T-cell (primary cell): ENCODE measurements at regions not wholly inside any gene's neighbourhood (a gene's known extent, or its start where the extent isn't known, plus 50 kb on each side); places are given as distances from the start of the nearest gene placed in this dataset.
"Not testable (repeated sequence)": the region's sequence is repeated elsewhere in the genome, so short reads cannot be mapped to it uniquely, and the experiment has no call there.

Source experiments
- ATAC-seq, 4 experiments: fragments of 200-7000 bp in 3 of 4; fragments of 150-1000 bp in 1 of 4; cut with Tn5 transposase; replicated peaks in 1 of 4; 1 replicate in 3 of 4; 2 replicates in 1 of 4; pipeline ENCODE4 v1.10.0; 2021; ENCODE audit warnings: moderate library complexity in 3 of 4, mild to moderate bottlenecking in 2 of 4, moderate number of reproducible peaks in 1 of 4
- CTCF ChIA-PET, 2 donors: fragments of 300-600 bp; sonication (Branson Sonifier 250); formaldehyde crosslinking; loops; one replicate each; lab custom pipeline; 2022; ENCODE audit warnings: antibody characterized with exemption in 2 of 2; lab: Charles Lee
- POLR2A ChIA-PET, 2 donors: fragments of 300-600 bp; sonication (Branson Sonifier 250); formaldehyde crosslinking; loops; one replicate each; lab custom pipeline; 2022; ENCODE audit warnings: antibody characterized with exemption in 2 of 2; lab: Charles Lee
- DNase-seq, 35 experiments: peaks; one replicate each; pipeline versions ENCODE4 v3.0.0 to v3.0.0-alpha.2; 2013 to 2023
- H3K27ac ChIP-seq: one replicate; pipeline ENCODE4 v1.5.1; 2013; ENCODE audit warnings: low read length
- H3K27me3 ChIP-seq, 2 experiments: replicated peaks in 1 of 2; 1 replicate in 1 of 2; 2 replicates in 1 of 2; pipeline versions ENCODE4 v1.6.1 to v1.7.0; 2013; ENCODE audit warnings: low read length in 1 of 2, mixed read lengths in 1 of 2; ENCODE audit not compliant: control insufficient read depth in 2 of 2, insufficient read depth in 2 of 2; ENCODE audit errors: extremely low read depth in 1 of 2
- H3K36me3 ChIP-seq, 2 donors: 1 replicate in 1 of 2; 2 replicates in 1 of 2; pipeline versions ENCODE4 v1.6.1 to v1.7.0; 2013; ENCODE audit warnings: low read length in 1 of 2; ENCODE audit not compliant: control insufficient read depth in 2 of 2, insufficient read depth in 1 of 2; ENCODE audit errors: extremely low read depth in 1 of 2
- H3K4me1 ChIP-seq, 2 experiments: 1 replicate in 1 of 2; 2 replicates in 1 of 2; pipeline versions ENCODE4 v1.6.1 to v1.7.0; 2013; ENCODE audit warnings: low read length in 2 of 2, mixed read lengths in 1 of 2; ENCODE audit not compliant: insufficient read depth in 2 of 2, control insufficient read depth in 1 of 2; ENCODE audit errors: extremely low read depth in 1 of 2
- H3K4me3 ChIP-seq, 2 donors: 1 replicate in 1 of 2; 2 replicates in 1 of 2; pipeline versions ENCODE4 v1.5.1 to v1.7.0; 2013; ENCODE audit warnings: mild to moderate bottlenecking in 2 of 2, low read length in 1 of 2, moderate library complexity in 1 of 2; ENCODE audit not compliant: control insufficient read depth in 1 of 2; ENCODE audit errors: extremely low read depth in 1 of 2
- H3K9me3 ChIP-seq: 2 replicates; pipeline ENCODE4 v1.7.0; 2013
- H3K27ac Mint-ChIP-seq, 2 donors: one replicate each; pipeline ENCODE4 v1.8.0; 2020 to 2021; ENCODE audit warnings: mild to moderate bottlenecking in 2 of 2, mixed read lengths in 2 of 2
- H3K27me3 Mint-ChIP-seq, 2 donors: one replicate each; pipeline ENCODE4 v1.8.0; 2021 to 2022; ENCODE audit warnings: mixed read lengths in 2 of 2
- H3K36me3 Mint-ChIP-seq: one replicate; pipeline ENCODE4 v1.8.0; 2021; ENCODE audit warnings: mixed read lengths
- H3K4me1 Mint-ChIP-seq, 3 donors: one replicate each; pipeline ENCODE4 v1.8.0; 2020 to 2022; ENCODE audit warnings: mixed read lengths in 3 of 3, mild to moderate bottlenecking in 1 of 3
- H3K4me3 Mint-ChIP-seq, 3 donors: one replicate each; pipeline ENCODE4 v1.8.0; 2020 to 2022; ENCODE audit warnings: mild to moderate bottlenecking in 3 of 3, mixed read lengths in 3 of 3, moderate library complexity in 3 of 3
- H3K9me3 Mint-ChIP-seq, 3 donors: one replicate each; pipeline ENCODE4 v1.8.0; 2020 to 2022; ENCODE audit warnings: mixed read lengths in 3 of 3
- WGBS: methylation state at CpG from one replicate; pipeline ENCODE4 v1.1.5; 2013; ENCODE audit warnings: missing lambda C conversion rate; ENCODE audit not compliant: insufficient coverage; 5-methylcytosine and 5-hydroxymethylcytosine counted together

DNA sequence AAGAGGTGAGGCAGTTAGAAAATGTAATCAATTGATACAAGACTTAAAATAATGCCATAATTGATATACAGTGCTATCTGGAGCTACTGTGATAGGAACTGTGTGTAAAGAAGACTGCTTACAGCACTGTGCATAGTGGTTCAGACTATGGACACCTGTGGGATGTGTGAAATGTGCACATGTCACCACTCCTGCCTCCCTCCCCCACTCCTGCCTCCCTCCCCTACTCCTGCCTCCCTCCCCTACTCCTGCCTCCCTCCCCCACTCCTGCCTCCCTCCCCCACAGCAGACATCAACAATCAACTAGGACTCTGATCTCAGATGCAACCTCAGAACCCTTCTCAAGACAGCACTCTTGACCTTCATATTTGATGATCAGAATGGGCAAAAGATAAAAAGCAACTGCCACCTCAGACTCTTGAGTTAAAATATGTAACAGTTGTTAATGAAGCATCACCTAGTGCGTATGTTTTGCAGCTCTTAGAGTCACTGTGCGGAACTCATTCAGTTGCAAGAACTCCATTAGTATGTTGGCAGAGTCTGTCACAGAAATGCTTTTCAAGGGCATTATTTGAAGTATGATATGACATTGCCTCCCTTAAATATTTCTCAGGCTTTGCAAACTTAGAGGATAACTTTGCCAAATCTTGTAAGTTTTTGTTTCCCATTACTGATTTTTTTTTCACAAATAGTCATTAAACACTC, 255.2 kb upstream of the DDHD1 start:
- H3K9me3 ChIP-seq, result no peaks in the 10 kb centered on the region
- Mint-ChIP-seq H3K27ac (no peak overlapping the region), H3K27me3 (no peaks in the 10 kb centered on the region), H3K9me3 (no peaks in the 10 kb centered on the region), H3K4me3 (no peak overlapping the region), H3K4me1 (no peaks in the 10 kb centered on the region), H3K36me3 (peaks cover 9% of the 10 kb centered on the region)
- ATAC-seq, result no peak
- ChIA-PET POLR2A (no interaction called here), CTCF (interaction anchor here in 1 of 2 donors (0.7 kb wide), 1 partner anchor 193 kb away, joined by 3 read pairs; no protein-coding TSS in a partner anchor)
- no peak overlapping the region for H3K4me3 ChIP-seq
- H3K27me3 ChIP-seq, result no peaks in the 10 kb centered on the region
- WGBS, result no CpG with 5 or more reads among the region's 2 CpGs
- H3K4me1 ChIP-seq, result no peaks in the 10 kb centered on the region
- H3K36me3 ChIP-seq, result no peaks in the 10 kb centered on the region
- no peak overlapping the region for H3K27ac ChIP-seq
- DNase-seq, result no peak

DNA sequence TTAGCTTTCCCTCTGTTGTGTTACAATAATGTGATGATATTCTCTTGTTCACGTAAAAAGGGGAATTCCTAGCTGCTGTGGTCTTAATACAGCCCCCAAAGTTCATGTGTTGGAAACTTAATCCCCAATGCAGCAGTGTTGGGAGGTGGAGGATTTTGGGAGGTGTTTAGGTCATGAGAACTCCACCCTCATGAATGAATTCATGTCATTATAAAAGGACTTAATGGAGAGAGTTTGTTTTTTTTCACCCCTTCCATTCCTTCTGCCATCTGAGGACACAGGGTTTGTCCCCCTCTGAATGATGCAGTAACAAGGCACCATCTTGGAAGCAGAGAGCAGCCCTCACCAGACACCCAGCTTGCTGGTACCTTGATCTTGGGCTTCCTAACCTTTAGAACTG, 253.4 kb upstream of the DDHD1 start:
- Histone ChIP-seq H3K4me3 (no peak overlapping the region), H3K27ac (no peak overlapping the region), H3K27me3 (no peaks in the 10 kb centered on the region), H3K9me3 (no peaks in the 10 kb centered on the region), H3K36me3 (no peaks in the 10 kb centered on the region), H3K4me1 (no peaks in the 10 kb centered on the region)
- no peak overlapping the region for H3K4me3 Mint-ChIP-seq
- ChIA-PET POLR2A (no interaction called here), CTCF (no interaction called here)
- H3K4me1 Mint-ChIP-seq, result no peaks in the 10 kb centered on the region
- H3K9me3 Mint-ChIP-seq, result no peaks in the 10 kb centered on the region
- no peak for ATAC-seq
- H3K27me3 Mint-ChIP-seq, result no peaks in the 10 kb centered on the region
- H3K36me3 Mint-ChIP-seq, result peaks cover 9% of the 10 kb centered on the region
- no peak overlapping the region for H3K27ac Mint-ChIP-seq
- no CpG with 5 or more reads among the region's 1 CpG for WGBS
- DNase-seq, result no peak

DNA sequence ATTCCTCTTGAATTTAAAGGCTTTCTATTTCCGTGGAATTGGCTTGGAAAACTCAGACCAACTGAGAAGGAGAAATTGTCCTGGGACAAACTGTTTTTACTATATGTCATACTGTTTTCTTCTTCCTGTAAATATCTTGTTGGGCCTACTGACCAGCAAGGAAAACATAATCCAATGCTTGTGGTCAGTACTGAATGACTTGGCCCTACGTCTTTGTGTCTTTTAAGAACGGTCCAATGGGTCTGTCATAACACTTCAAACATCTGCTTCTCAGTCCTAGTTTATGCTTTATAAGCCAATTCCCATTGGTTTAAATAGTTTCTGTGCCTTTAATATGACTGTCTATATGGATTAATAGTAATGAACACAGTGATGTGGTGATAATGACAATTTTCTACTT, 248.5 kb upstream of the DDHD1 start:
- Mint-ChIP-seq H3K27me3 (no peaks in the 10 kb centered on the region), H3K36me3 (no peaks in the 10 kb centered on the region), H3K9me3 (peaks cover 0 to 12% (median 0%) of the 10 kb centered on the region in 3 donors), H3K27ac (no peak overlapping the region), H3K4me3 (no peak overlapping the region), H3K4me1 (no peaks in the 10 kb centered on the region)
- Histone ChIP-seq H3K36me3 (no peaks in the 10 kb centered on the region), H3K4me3 (no peak overlapping the region), H3K4me1 (no peaks in the 10 kb centered on the region), H3K27ac (no peak overlapping the region), H3K27me3 (no peaks in the 10 kb centered on the region), H3K9me3 (no peaks in the 10 kb centered on the region)
- ChIA-PET CTCF (no interaction called here), POLR2A (no interaction called here)
- ATAC-seq, result no peak
- no peak for DNase-seq
- no CpG with 5 or more reads among the region's 3 CpGs for WGBS

- H3K4me1 Mint-ChIP-seq, result no peaks in the 10 kb centered on the region
- POLR2A ChIA-PET, result no interaction called here
These were observed 245.9 kb upstream of the DDHD1 start for GRCh38 chr14:53399057-53399456.

DNA sequence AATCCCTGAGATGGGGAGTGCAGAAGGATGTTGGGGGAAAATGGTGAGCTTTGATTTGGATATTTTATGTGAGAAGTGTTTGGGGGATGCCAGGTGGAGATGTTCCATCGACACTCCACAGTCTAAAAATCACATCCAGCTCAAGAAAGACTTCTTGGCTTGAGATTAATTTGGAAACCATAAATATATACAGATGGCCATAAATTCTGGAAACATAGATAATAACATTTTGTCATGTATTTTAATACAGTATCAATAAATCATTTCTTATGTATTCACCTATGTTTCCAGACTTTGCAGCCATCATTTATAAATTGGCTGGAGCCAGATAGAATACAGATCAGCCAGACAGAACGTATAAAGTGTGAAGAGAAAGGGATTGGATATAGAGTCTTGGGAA, 245.5 kb upstream of the DDHD1 start:
- H3K27me3 ChIP-seq, result no peaks in the 10 kb centered on the region
- ChIA-PET POLR2A (no interaction called here), CTCF (no interaction called here)
- H3K4me1 ChIP-seq, result no peaks in the 10 kb centered on the region
- DNase-seq (no peak), ATAC-seq (no peak)
- H3K27me3 Mint-ChIP-seq, result no peaks in the 10 kb centered on the region
- H3K9me3 Mint-ChIP-seq, result peaks cover 8 to 31% (median 11%) of the 10 kb centered on the region in 3 donors
- no peak overlapping the region for H3K27ac Mint-ChIP-seq
- H3K36me3 ChIP-seq, result no peaks in the 10 kb centered on the region
- H3K4me3 Mint-ChIP-seq, result no peak overlapping the region
- peaks cover 3% of the 10 kb centered on the region for H3K36me3 Mint-ChIP-seq
- 100% methylated on average over 1 of the region's 2 CpGs for WGBS
- no peaks in the 10 kb centered on the region for H3K4me1 Mint-ChIP-seq
- no peaks in the 10 kb centered on the region for H3K9me3 ChIP-seq
- no peak overlapping the region for H3K4me3 ChIP-seq
- no peak overlapping the region for H3K27ac ChIP-seq

More at GRCh38 chr14:53399057-53399456, 245.9 kb upstream of the DDHD1 start:
- Histone ChIP-seq H3K27me3 (no peaks in the 10 kb centered on the region), H3K9me3 (no peaks in the 10 kb centered on the region), H3K36me3 (no peaks in the 10 kb centered on the region), H3K27ac (no peak overlapping the region), H3K4me3 (no peak overlapping the region), H3K4me1 (no peaks in the 10 kb centered on the region)
- ATAC-seq (no peak), DNase-seq (no peak)
- Mint-ChIP-seq H3K27ac (no peak overlapping the region), H3K27me3 (no peaks in the 10 kb centered on the region), H3K9me3 (peaks cover 7 to 30% (median 10%) of the 10 kb centered on the region in 3 donors), H3K36me3 (peaks cover 3% of the 10 kb centered on the region), H3K4me3 (no peak overlapping the region)
- WGBS, result no CpG with 5 or more reads among the region's 7 CpGs
- CTCF ChIA-PET, result no interaction called here

- POLR2A ChIA-PET, result not testable (repeated sequence)
These were observed 242.1 kb upstream of the DDHD1 start for GRCh38 chr14:53395267-53395666.

More at GRCh38 chr14:53395267-53395666, 242.1 kb upstream of the DDHD1 start:
- H3K4me3 ChIP-seq, CTCF ChIA-PET, H3K4me1 ChIP-seq, H3K36me3 ChIP-seq, H3K27ac Mint-ChIP-seq, H3K4me3 Mint-ChIP-seq, H3K27me3 Mint-ChIP-seq, ATAC-seq, H3K27me3 ChIP-seq, H3K36me3 Mint-ChIP-seq, H3K9me3 ChIP-seq, H3K4me1 Mint-ChIP-seq, DNase-seq, H3K27ac ChIP-seq: not testable (repeated sequence)
- 68% methylated on average over 2 of the region's 4 CpGs for WGBS
- H3K9me3 Mint-ChIP-seq, result peaks cover 8 to 31% (median 11%) of the 10 kb centered on the region in 3 donors
